HCT116 (cell line): ENCODE measurements at regions not wholly inside any gene's neighbourhood (a gene's known extent, or its start where the extent isn't known, plus 50 kb on each side); places are given as distances from the start of the nearest gene placed in this dataset.

Source experiments
- ATAC-seq: fragments of 200-7000 bp; cut with Tn5 transposase; 2 replicates; pipeline ENCODE4 v1.9.1; 2020; ENCODE audit warnings: mild to moderate bottlenecking, moderate library complexity
- BruUV-seq: library from RNA; stranded (reverse); fragments of 400-500 nt; replicated peaks from 2 replicates; lab custom pipeline; 2021; lab: Mats Ljungman, UMichigan
- CTCF ChIA-PET: fragments of 300-600 bp; sonication (Branson Sonifier 250); formaldehyde crosslinking; loops from one replicate; lab custom pipeline; 2021; ENCODE audit warnings: antibody characterized with exemption; lab: Charles Lee
- POLR2A ChIA-PET: fragments of 300-600, 350-600 bp; sonication (Branson Sonifier 250); formaldehyde crosslinking; loops from one replicate; lab custom pipeline; 2021; ENCODE audit warnings: antibody characterized with exemption; lab: Charles Lee
- RAD21 ChIA-PET, 2 experiments: fragments of 300-600 bp; sonication (Branson Sonifier 250); formaldehyde crosslinking; loops; one replicate each; lab custom pipeline; 2023; ENCODE audit warnings: low total read pairs in 2 of 2; ENCODE audit not compliant: uncharacterized antibody in 2 of 2, unreplicated experiment in 2 of 2, low non-redundant PET in 1 of 2; lab: Charles Lee
- DNase-seq: peaks from one replicate; pipeline ENCODE4 v3.0.0-alpha.2; 2010; ENCODE audit warnings: low read depth, low spot score
- H2AFZ ChIP-seq: fragments of 200-600 bp; shearing (Covaris generic), sonication (generic); 2 replicates; pipeline ENCODE4 v1.6.1; 2017; ENCODE audit warnings: low read depth, mixed run types, mixed read lengths, antibody characterized with exemption, low read length; ENCODE audit not compliant: poor library complexity, severe bottlenecking
- H3K27ac ChIP-seq: 2 replicates; pipeline ENCODE4 v1.5.1; 2012; ENCODE audit warnings: low read depth, low read length
- H3K27me3 ChIP-seq: fragments of 200-600 bp; sonication (generic); 2 replicates; pipeline ENCODE4 v1.6.1; 2016; ENCODE audit warnings: mixed run types, low read length, mixed read lengths; ENCODE audit not compliant: insufficient read depth
- H3K36me3 ChIP-seq, 2 experiments: fragments of 200-500 bp in 1 of 2; fragments of 200-600 bp in 1 of 2; sonication (Bioruptor generic) in 1 of 2; sonication (generic) in 1 of 2; 2 replicates each; pipeline versions ENCODE4 v1.5.1 to v1.6.1; 2014 to 2016; ENCODE audit warnings: low read length in 2 of 2, inconsistent platforms in 1 of 2, mixed read lengths in 1 of 2, mixed run types in 1 of 2; ENCODE audit not compliant: insufficient read depth in 2 of 2, control insufficient read depth in 1 of 2
- H3K4me1 ChIP-seq, 2 experiments: fragments of 200-600 bp in 1 of 2; sonication (generic) in 1 of 2; 2 replicates each; pipeline versions ENCODE4 v1.5.1 to v1.6.1; 2012 to 2017; ENCODE audit warnings: low read length in 2 of 2, inconsistent platforms in 1 of 2, mild to moderate bottlenecking in 1 of 2, mixed read lengths in 1 of 2, mixed run types in 1 of 2, moderate library complexity in 1 of 2; ENCODE audit not compliant: insufficient read depth in 2 of 2, control insufficient read depth in 1 of 2
- H3K4me2 ChIP-seq: fragments of 200-600 bp; sonication (generic); 2 replicates; pipeline ENCODE4 v1.6.1; 2017; ENCODE audit warnings: mixed run types, low read length, mixed read lengths
- H3K4me3 ChIP-seq, 2 experiments: fragments of 200-600 bp in 1 of 2; sonication (generic) in 1 of 2; replicated peaks in 1 of 2; 2 replicates each; pipeline ENCODE4 v1.5.1; 2011 to 2016; ENCODE audit warnings: low read length in 2 of 2, control low read depth in 1 of 2, low read depth in 1 of 2, mild to moderate bottlenecking in 1 of 2, mixed read lengths in 1 of 2, mixed run types in 1 of 2
- H3K79me2 ChIP-seq: fragments of 200-600 bp; sonication (generic); 2 replicates; pipeline ENCODE4 v1.6.1; 2017; ENCODE audit warnings: mild to moderate bottlenecking, mixed run types, low read length, moderate library complexity, mixed read lengths; ENCODE audit not compliant: insufficient read depth
- H3K9ac ChIP-seq: fragments of 200-600 bp; sonication (generic); 2 replicates; pipeline ENCODE4 v1.6.1; 2016; ENCODE audit warnings: low read length, mixed read lengths
- H3K9me2 ChIP-seq: fragments of 200-600 bp; sonication (generic), shearing (Covaris generic); 2 replicates; pipeline ENCODE4 v1.6.1; 2017; ENCODE audit warnings: mixed run types, mild to moderate bottlenecking, moderate library complexity; ENCODE audit not compliant: insufficient read depth
- H3K9me3 ChIP-seq, 2 experiments: fragments of 200-500 bp in 1 of 2; fragments of 200-600 bp in 1 of 2; sonication (Bioruptor generic) in 1 of 2; sonication (generic) in 1 of 2; 2 replicates each; pipeline ENCODE4 v1.6.1; 2014 to 2017; ENCODE audit warnings: low read length in 2 of 2, mixed read lengths in 2 of 2, inconsistent platforms in 1 of 2, low read depth in 1 of 2, mild to moderate bottlenecking in 1 of 2, mixed run types in 1 of 2, moderate library complexity in 1 of 2; ENCODE audit not compliant: control insufficient read depth in 1 of 2, insufficient read depth in 1 of 2
- H4K20me1 ChIP-seq: fragments of 200-600 bp; sonication (generic), shearing (Covaris generic); 2 replicates; pipeline ENCODE4 v1.6.1; 2017; ENCODE audit warnings: mixed run types, mild to moderate bottlenecking, moderate library complexity; ENCODE audit not compliant: insufficient read depth
- CBX3 ChIP-seq: IDR thresholded peaks from 2 replicates; pipeline ENCODE4 v1.6.1; 2012; ENCODE audit warnings: low read depth
- EGR1 ChIP-seq: IDR thresholded peaks from 2 replicates; pipeline ENCODE4 v1.6.1; 2012; ENCODE audit warnings: low read depth
- ELF1 ChIP-seq: IDR thresholded peaks from 2 replicates; pipeline ENCODE4 v1.6.1; 2012; ENCODE audit warnings: low read depth, borderline replicate concordance
- EZH2 ChIP-seq: fragments of 200-600 bp; sonication (generic); IDR thresholded peaks from 2 replicates; pipeline ENCODE4 v1.6.1; 2017; ENCODE audit warnings: antibody characterized with exemption, mixed run types
- EZH2phosphoT487 ChIP-seq: fragments of 200-600 bp; IDR thresholded peaks from 2 replicates; pipeline ENCODE4 v1.6.1; 2018; ENCODE audit warnings: antibody characterized with exemption, borderline replicate concordance
- FOSL1 ChIP-seq: IDR thresholded peaks from 2 replicates; pipeline ENCODE4 v1.6.1; 2012; ENCODE audit warnings: low read depth
- JUND ChIP-seq: IDR thresholded peaks from 2 replicates; pipeline ENCODE4 v1.6.1; 2012
- REST ChIP-seq: IDR thresholded peaks from 2 replicates; pipeline ENCODE4 v1.6.1; 2012; ENCODE audit warnings: low read depth
- SIN3A ChIP-seq: IDR thresholded peaks from 2 replicates; pipeline ENCODE4 v1.6.1; 2012; ENCODE audit warnings: low read depth
- SRF ChIP-seq: IDR thresholded peaks from 2 replicates; pipeline ENCODE4 v1.6.1; 2012; ENCODE audit warnings: low read depth
- TCF7L2 ChIP-seq: IDR thresholded peaks from 2 replicates; pipeline ENCODE4 v1.7.0; 2011; ENCODE audit warnings: borderline replicate concordance, inconsistent platforms; ENCODE audit not compliant: insufficient read depth, insufficient read length; ENCODE audit errors: extremely low read depth
- YY1 ChIP-seq: IDR thresholded peaks from 2 replicates; pipeline ENCODE4 v1.6.1; 2011; ENCODE audit warnings: low read length, low read depth, moderate library complexity, mild to moderate bottlenecking; ENCODE audit not compliant: insufficient replicate concordance; ENCODE audit errors: extremely low read depth
- intact Hi-C: fragments of 100-400 bp; cut with micrococcal nuclease; formaldehyde crosslinking; loops from 2 replicates; pipeline ENCODE4 v1.10.0; 2022
- TF ChIP-seq, protein P1 (sequence below): IDR thresholded peaks from 2 replicates; pipeline ENCODE4 v1.6.1; 2012
- TF ChIP-seq, protein P2 (sequence below): IDR thresholded peaks from 2 replicates; pipeline ENCODE4 v1.6.1; 2011; ENCODE audit warnings: mild to moderate bottlenecking, low read length, moderate library complexity; ENCODE audit not compliant: insufficient replicate concordance; ENCODE audit errors: extremely low read depth

DNA sequence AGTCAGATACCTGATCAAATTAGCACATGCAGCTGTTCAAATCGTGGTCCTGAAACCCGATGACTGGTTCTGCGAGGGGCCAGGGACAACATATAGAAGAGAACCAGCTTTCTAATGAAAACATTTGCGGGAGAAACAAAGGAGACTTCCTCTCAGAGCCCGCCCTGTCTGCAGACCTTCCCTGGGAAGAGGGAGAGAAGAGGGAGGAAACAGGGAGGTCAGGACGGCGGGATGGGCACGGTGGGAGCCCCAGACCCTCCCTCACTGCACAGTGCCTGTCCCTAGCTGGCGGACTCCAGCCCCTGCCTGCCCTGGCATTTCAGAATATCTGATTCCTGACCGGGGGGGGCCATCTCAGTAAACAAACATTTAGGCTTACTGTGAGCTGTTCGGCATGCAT, 317.3 kb downstream of the FOXL1 start:
- no peak for ATAC-seq
- no peak overlapping the region for H3K4me3 ChIP-seq
- no peaks in the 10 kb centered on the region for H3K4me1 ChIP-seq
- no peaks in the 10 kb centered on the region for H4K20me1 ChIP-seq
- no peaks in the 10 kb centered on the region for H3K79me2 ChIP-seq
- POLR2A ChIA-PET = interaction anchor here (0.8 kb wide), 1 partner anchor 12 kb away, joined by 3 read pairs; no protein-coding TSS in a partner anchor
- CTCF ChIA-PET = no interaction called here
- peaks cover 44% of the 10 kb centered on the region for H3K27me3 ChIP-seq
- BruUV-seq = no TSS peak
- no peak overlapping the region for H3K4me2 ChIP-seq
- RAD21 ChIA-PET = no interaction called here
- TF ChIP-seq YY1 (no peak), EZH2 (no peak), EZH2phosphoT487 (no peak)
- TF ChIP-seq, all 23 proteins: peak for 0
- H3K9me2 ChIP-seq = no peaks in the 10 kb centered on the region
- H3K9me3 ChIP-seq = no peaks in the 10 kb centered on the region
- no peak overlapping the region for H3K9ac ChIP-seq
- no peak overlapping the region for H3K27ac ChIP-seq
- H3K36me3 ChIP-seq = no peaks in the 10 kb centered on the region
- intact Hi-C loops = no loop called here
- DNase-seq = no peak
- no peak overlapping the region for H2AFZ ChIP-seq

GRCh38 chr16:86896976-86897375, 318.6 kb downstream of the FOXL1 start:
- ChIA-PET POLR2A (no interaction called here), CTCF (interaction anchor here (1.8 kb wide), 1 partner anchor 23 kb away, joined by 4 read pairs; no protein-coding TSS in a partner anchor), RAD21 (no interaction called here)
- no peaks in the 10 kb centered on the region for H3K9me3 ChIP-seq
- no peak overlapping the region for H3K4me3 ChIP-seq
- no peak overlapping the region for H2AFZ ChIP-seq
- no peak overlapping the region for H3K27ac ChIP-seq
- BruUV-seq = no TSS peak
- no peaks in the 10 kb centered on the region for H3K79me2 ChIP-seq
- DNase-seq (no peak), ATAC-seq (no peak)
- H3K9ac ChIP-seq = no peak overlapping the region
- H3K27me3 ChIP-seq = peaks cover 43% of the 10 kb centered on the region
- H3K4me2 ChIP-seq = no peak overlapping the region
- H3K36me3 ChIP-seq = no peaks in the 10 kb centered on the region
- H3K9me2 ChIP-seq = no peaks in the 10 kb centered on the region
- H4K20me1 ChIP-seq = no peaks in the 10 kb centered on the region
- intact Hi-C loops = no loop called here
- peaks cover 0 to 4% of the 10 kb centered on the region in 2 experiments; a peak in 1 of 4 replicates for H3K4me1 ChIP-seq
- TF ChIP-seq ELF1 = no peak
- no peak for TF ChIP-seq FOSL1
- TF ChIP-seq SRF = no peak
- no peak for TF ChIP-seq YY1
- no peak for TF ChIP-seq SIN3A
- TF ChIP-seq CBX3 = no peak
- TF ChIP-seq EGR1 = no peak
- TF ChIP-seq, protein P1, sequence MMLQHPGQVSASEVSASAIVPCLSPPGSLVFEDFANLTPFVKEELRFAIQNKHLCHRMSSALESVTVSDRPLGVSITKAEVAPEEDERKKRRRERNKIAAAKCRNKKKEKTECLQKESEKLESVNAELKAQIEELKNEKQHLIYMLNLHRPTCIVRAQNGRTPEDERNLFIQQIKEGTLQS = no peak
- TF ChIP-seq, protein P2, sequence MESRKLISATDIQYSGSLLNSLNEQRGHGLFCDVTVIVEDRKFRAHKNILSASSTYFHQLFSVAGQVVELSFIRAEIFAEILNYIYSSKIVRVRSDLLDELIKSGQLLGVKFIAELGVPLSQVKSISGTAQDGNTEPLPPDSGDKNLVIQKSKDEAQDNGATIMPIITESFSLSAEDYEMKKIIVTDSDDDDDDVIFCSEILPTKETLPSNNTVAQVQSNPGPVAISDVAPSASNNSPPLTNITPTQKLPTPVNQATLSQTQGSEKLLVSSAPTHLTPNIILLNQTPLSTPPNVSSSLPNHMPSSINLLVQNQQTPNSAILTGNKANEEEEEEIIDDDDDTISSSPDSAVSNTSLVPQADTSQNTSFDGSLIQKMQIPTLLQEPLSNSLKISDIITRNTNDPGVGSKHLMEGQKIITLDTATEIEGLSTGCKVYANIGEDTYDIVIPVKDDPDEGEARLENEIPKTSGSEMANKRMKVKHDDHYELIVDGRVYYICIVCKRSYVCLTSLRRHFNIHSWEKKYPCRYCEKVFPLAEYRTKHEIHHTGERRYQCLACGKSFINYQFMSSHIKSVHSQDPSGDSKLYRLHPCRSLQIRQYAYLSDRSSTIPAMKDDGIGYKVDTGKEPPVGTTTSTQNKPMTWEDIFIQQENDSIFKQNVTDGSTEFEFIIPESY = no peak
- TF ChIP-seq TCF7L2 = no peak
- no peak for TF ChIP-seq REST
- no peak for TF ChIP-seq JUND
